Smooth muscle cell (in vitro differentiated cells): ENCODE measurements at regions not wholly inside any gene's neighbourhood (a gene's known extent, or its start where the extent isn't known, plus 50 kb on each side); places are given as distances from the start of the nearest gene placed in this dataset.
A peak's percentile ranks its signal among the peaks of the same experiment; 100 is the strongest.

Source experiments
- DNase-seq: peaks from one replicate; lab custom pipeline; 2025; ENCODE audit not compliant: unreplicated experiment; lab: John Stamatoyannopoulos, UW
- H2AFZ ChIP-seq: fragments of 200-600 bp; sonication (generic); 2 replicates; pipeline ENCODE4 v1.6.0; 2016; ENCODE audit warnings: antibody characterized with exemption, low read depth, mild to moderate bottlenecking
- H3F3A ChIP-seq: fragments of 200-600 bp; sonication (generic); 2 replicates; pipeline ENCODE4 v1.6.0; 2017; ENCODE audit warnings: antibody characterized with exemption, low read depth
- H3K27ac ChIP-seq: fragments of 200-600 bp; sonication (generic); 2 replicates; pipeline ENCODE4 v1.5.1; 2016; ENCODE audit warnings: low read depth, mild to moderate bottlenecking
- H3K27me3 ChIP-seq: fragments of 200-600 bp; sonication (generic); 2 replicates; pipeline ENCODE4 v1.6.1; 2016; ENCODE audit warnings: low read depth, mild to moderate bottlenecking
- H3K36me3 ChIP-seq: fragments of 200-600 bp; sonication (generic); 2 replicates; pipeline ENCODE4 v1.5.1; 2016; ENCODE audit warnings: low read depth
- H3K4me1 ChIP-seq: fragments of 200-600 bp; sonication (generic); 2 replicates; pipeline ENCODE4 v1.5.1; 2016; ENCODE audit warnings: low read depth
- H3K4me2 ChIP-seq: fragments of 200-600 bp; sonication (generic); 2 replicates; pipeline ENCODE4 v1.6.0; 2016; ENCODE audit warnings: mild to moderate bottlenecking
- H3K4me3 ChIP-seq: fragments of 200-600 bp; sonication (generic); 2 replicates; pipeline ENCODE4 v1.5.1; 2016; ENCODE audit warnings: mild to moderate bottlenecking
- H3K79me2 ChIP-seq: fragments of 200-600 bp; sonication (generic); 2 replicates; pipeline ENCODE4 v1.6.0; 2016; ENCODE audit warnings: low read depth, mild to moderate bottlenecking
- H3K9ac ChIP-seq: fragments of 200-600 bp; sonication (generic); 2 replicates; pipeline ENCODE4 v1.6.0; 2016; ENCODE audit warnings: low read depth
- H3K9me3 ChIP-seq: fragments of 200-600 bp; sonication (generic); replicated peaks from 2 replicates; pipeline ENCODE4 v1.5.1; 2016; ENCODE audit warnings: low read depth
- H4K20me1 ChIP-seq: fragments of 200-600 bp; sonication (generic); 2 replicates; pipeline ENCODE4 v1.6.0; 2016; ENCODE audit warnings: low read depth
- CTCF ChIP-seq: fragments of 200-600 bp; sonication (generic); IDR thresholded peaks from 2 replicates; pipeline ENCODE4 v1.5.1; 2017; ENCODE audit warnings: borderline replicate concordance, mild to moderate bottlenecking, antibody characterized with exemption; ENCODE audit not compliant: insufficient read depth, poor library complexity, severe bottlenecking
- WGBS: methylation state at CpG from one replicate; pipeline ENCODE4 v1.1.7; 2016; ENCODE audit warnings: low lambda C conversion rate; 5-methylcytosine and 5-hydroxymethylcytosine counted together

- Histone ChIP-seq H3K27ac (no peak overlapping the region), H4K20me1 (no peaks in the 10 kb centered on the region), H2AFZ (peak overlapping the region; percentile 32), H3F3A (no peaks in the 10 kb centered on the region), H3K4me2 (no peak overlapping the region), H3K9me3 (no peaks in the 10 kb centered on the region), H3K36me3 (no peaks in the 10 kb centered on the region), H3K79me2 (no peaks in the 10 kb centered on the region), H3K4me3 (no peak overlapping the region), H3K27me3 (no peaks in the 10 kb centered on the region), H3K4me1 (peaks cover 10% of the 10 kb centered on the region), H3K9ac (no peak overlapping the region)
- 38% methylated on average over 1 of the region's 1 CpG for WGBS
- DNase-seq, result no peak
- TF ChIP-seq CTCF, result no peak
Observed at GRCh38 chr3:153617463-153617862, 455.4 kb downstream of the RAP2B start.

- TF ChIP-seq CTCF, result no peak
- H3K4me1 ChIP-seq, result peaks cover 10% of the 10 kb centered on the region
- no peaks in the 10 kb centered on the region for H4K20me1 ChIP-seq
- no peak overlapping the region for H3K4me3 ChIP-seq
- H3K9ac ChIP-seq, result no peak overlapping the region
- no peaks in the 10 kb centered on the region for H3K27me3 ChIP-seq
- no peaks in the 10 kb centered on the region for H3F3A ChIP-seq
- no peak overlapping the region for H2AFZ ChIP-seq
- WGBS, result 86% methylated on average over 3 of the region's 3 CpGs
- H3K27ac ChIP-seq, result no peak overlapping the region
- no peaks in the 10 kb centered on the region for H3K36me3 ChIP-seq
- H3K4me2 ChIP-seq, result no peak overlapping the region
- no peaks in the 10 kb centered on the region for H3K79me2 ChIP-seq
- DNase-seq, result no peak
- H3K9me3 ChIP-seq, result no peaks in the 10 kb centered on the region
Observed at GRCh38 chr3:153618176-153618575, 456.1 kb downstream of the RAP2B start.

- no peak overlapping the region for H3K9ac ChIP-seq
- DNase-seq, result no peak
- H3K36me3 ChIP-seq, result no peaks in the 10 kb centered on the region
- H3F3A ChIP-seq, result no peaks in the 10 kb centered on the region
- no peak overlapping the region for H3K4me2 ChIP-seq
- no peak overlapping the region for H3K4me3 ChIP-seq
- WGBS, result 89% methylated on average over 2 of the region's 2 CpGs
- no peak overlapping the region for H2AFZ ChIP-seq
- H3K27me3 ChIP-seq, result no peaks in the 10 kb centered on the region
- peaks cover 10% of the 10 kb centered on the region for H3K4me1 ChIP-seq
- no peak for TF ChIP-seq CTCF
- no peaks in the 10 kb centered on the region for H4K20me1 ChIP-seq
- H3K27ac ChIP-seq, result no peak overlapping the region
- no peaks in the 10 kb centered on the region for H3K9me3 ChIP-seq
- H3K79me2 ChIP-seq, result no peaks in the 10 kb centered on the region
Observed at GRCh38 chr3:153619268-153619667, 457.2 kb downstream of the RAP2B start.

- no peak overlapping the region for H3K4me2 ChIP-seq
- WGBS, result 89% methylated on average over 2 of the region's 2 CpGs
- no peaks in the 10 kb centered on the region for H4K20me1 ChIP-seq
- no peak overlapping the region for H3K9ac ChIP-seq
- no peaks in the 10 kb centered on the region for H3K36me3 ChIP-seq
- DNase-seq, result no peak
- no peaks in the 10 kb centered on the region for H3K27me3 ChIP-seq
- H3F3A ChIP-seq, result no peaks in the 10 kb centered on the region
- no peaks in the 10 kb centered on the region for H3K9me3 ChIP-seq
- H2AFZ ChIP-seq, result no peak overlapping the region
- H3K4me1 ChIP-seq, result no peaks in the 10 kb centered on the region
- TF ChIP-seq CTCF, result no peak
- H3K27ac ChIP-seq, result no peak overlapping the region
- H3K4me3 ChIP-seq, result no peak overlapping the region
- no peaks in the 10 kb centered on the region for H3K79me2 ChIP-seq
Observed at GRCh38 chr3:153621953-153622352, 459.9 kb downstream of the RAP2B start.
